Heart right ventricle (tissue), 16 donors: ENCODE measurements at regions not wholly inside any gene's neighbourhood (a gene's known extent, or its start where the extent isn't known, plus 50 kb on each side); places are given as distances from the start of the nearest gene placed in this dataset.

Experiments
- ATAC-seq, 8 donors: fragments of 200-7000 bp; cut with Tn5 transposase; one replicate each; pipeline ENCODE4 v1.9.1; 2020; ENCODE audit warnings: mild to moderate bottlenecking in 8 of 8, moderate library complexity in 8 of 8, moderate number of reproducible peaks in 1 of 8
- DNase-seq, 2 donors: peaks; one replicate each; pipeline ENCODE4 v3.0.0-alpha.2; 2020
- H3K27ac ChIP-seq, 10 donors: fragments of 200-600 bp; sonication (generic) in 2 of 10; one replicate each; pipeline versions ENCODE4 v1.5.0 to v1.8.0; 2020 to 2022; ENCODE audit warnings: mild to moderate bottlenecking in 3 of 10
- H3K27me3 ChIP-seq, 7 donors: fragments of 200-600 bp; one replicate each; pipeline ENCODE4 v1.8.0; 2021 to 2022; ENCODE audit warnings: mild to moderate bottlenecking in 2 of 7
- H3K36me3 ChIP-seq, 9 donors: fragments of 200-600 bp; sonication (generic) in 1 of 9; one replicate each; pipeline versions ENCODE4 v1.5.0 to v1.8.0; 2020 to 2022; ENCODE audit warnings: mild to moderate bottlenecking in 2 of 9
- H3K4me1 ChIP-seq, 9 donors: fragments of 200-600 bp; sonication (generic) in 1 of 9; one replicate each; pipeline versions ENCODE4 v1.5.0 to v1.8.0; 2020 to 2022; ENCODE audit warnings: mild to moderate bottlenecking in 4 of 9
- H3K4me3 ChIP-seq, 10 donors: fragments of 200-600 bp; sonication (generic) in 2 of 10; one replicate each; pipeline versions ENCODE4 v1.5.0 to v1.8.0; 2020 to 2022; ENCODE audit warnings: mild to moderate bottlenecking in 7 of 10, moderate library complexity in 2 of 10
- H3K9me3 ChIP-seq, 11 donors: fragments of 200-600 bp in 10 of 11; sonication (generic) in 2 of 11; one replicate each; pipeline versions ENCODE4 v1.5.0 to v1.8.0; 2013 to 2022; ENCODE audit warnings: mild to moderate bottlenecking in 2 of 11, control low read depth in 1 of 11, moderate library complexity in 1 of 11
- CTCF ChIP-seq, 9 donors: fragments of 200-600 bp; sonication (generic) in 2 of 9; IDR thresholded peaks; one replicate each; pipeline versions ENCODE4 v1.5.0 to v1.8.0; 2021 to 2022; ENCODE audit warnings: antibody characterized with exemption in 9 of 9, mild to moderate bottlenecking in 5 of 9, moderate library complexity in 1 of 9
- WGBS, 2 donors: extraction: QIAGEN DNeasy Blood & Tissue Kit; methylation state at CpG; one replicate each; pipeline ENCODE4 v1.1.7; 2013; ENCODE audit warnings: inconsistent platforms in 1 of 2; 5-methylcytosine and 5-hydroxymethylcytosine counted together
- intact Hi-C, 10 donors: fragments of 100-400 bp; cut with DNase I; formaldehyde crosslinking; loops; one replicate each; pipeline versions ENCODE4 v1.11.1 to v1.14.2; 2022
- donor health status: Arrhythmogenic right ventricular cardiomyopathy.
- donor health status: ischemic (EF 13 %, LVEDD 7.1; RV severe dilation, severe dysfunction).
- donor health status: healthy with polysubstance abuse.
- donor health status: DM: no; HTN: yes; CAD: no.
- donor health status: DM: no; HTN: no; CAD: no.
- donor health status: ischemic (EF 25% LVEDD 6.9; RV normal size, moderate dysfunction).
- donor health status: ischemic (EF 25% LVEDD 5.7; RV mildly dilated, moderate dysfunction).
- donor health status: healthy.
- donor health status: DM: yes; HTN: yes; CAD: no.
- donor health status: Ischemic cardiomyopathy.
- donor health status: ischemic (EF 35%, LVEDD 5.7; RV mildly dilated, moderate dysfunction).
- donor health status: nonischemic (EF 11% LVEDD 7.7; RV severe dilation, severe dysfunction).
- donor health status: DM: yes; HTN: yes; CAD: no.
- donor health status: PGD.
- donor health status: ischemic (EF 29% LVEDD 5.4; RV normal size, mild dysfunction).
- donor health status: nonischemic (EF 23%, LVEDD 6.1; RV moderate dilation, normal function).

GRCh38 chr10:91683975-91684374 is 51.1 kb upstream of the PPP1R3C start:
- Histone ChIP-seq H3K27me3 (no peaks in the 10 kb centered on the region), H3K4me3 (no peak overlapping the region), H3K36me3 (no peaks in the 10 kb centered on the region), H3K27ac (no peak overlapping the region), H3K4me1 (peaks cover 0 to 14% (median 0%) of the 10 kb centered on the region in 9 donors), H3K9me3 (no peaks in the 10 kb centered on the region)
- WGBS, 2 donors = 48 to 63% methylated on average over 5 of the region's 5 CpGs
- DNase-seq (no peak), ATAC-seq (no peak)
- no peak for TF ChIP-seq CTCF (IDR thresholded peaks at IDR 0.05)
- intact Hi-C loops = no loop called here

- Histone ChIP-seq H3K27me3 (no peaks in the 10 kb centered on the region), H3K4me1 (peaks cover 0 to 14% (median 0%) of the 10 kb centered on the region in 9 donors), H3K4me3 (no peak overlapping the region), H3K36me3 (no peaks in the 10 kb centered on the region), H3K27ac (no peak overlapping the region), H3K9me3 (no peaks in the 10 kb centered on the region)
- no peak for TF ChIP-seq CTCF (IDR thresholded peaks at IDR 0.05)
- DNase-seq (no peak), ATAC-seq (no peak)
- intact Hi-C loops = no loop called here
- WGBS, 2 donors = 94 to 98% methylated on average over 1 of the region's 1 CpG
Measured at GRCh38 chr10:91682912-91683311, 50.0 kb upstream of the PPP1R3C start.
